SU-DHL-6 (cell line): ENCODE measurements at regions not wholly inside any gene's neighbourhood (a gene's known extent, or its start where the extent isn't known, plus 50 kb on each side); places are given as distances from the start of the nearest gene placed in this dataset.

Source experiments
- H2AFZ ChIP-seq: fragments of 200-600 bp; sonication (generic); 2 replicates; pipeline ENCODE4 v1.6.1; 2014; ENCODE audit warnings: low read depth, mild to moderate bottlenecking, moderate library complexity, mixed read lengths, antibody characterized with exemption, low read length; ENCODE audit not compliant: severe bottlenecking
- H3F3A ChIP-seq: fragments of 200-600 bp; shearing (Covaris generic); 2 replicates; pipeline ENCODE4 v1.6.0; 2016; ENCODE audit warnings: antibody characterized with exemption, mild to moderate bottlenecking; ENCODE audit not compliant: insufficient read depth
- H3K27ac ChIP-seq: fragments of 200-600 bp; sonication (generic); 2 replicates; pipeline ENCODE4 v1.5.1; 2016; ENCODE audit warnings: low read depth, mild to moderate bottlenecking, low read length, moderate library complexity, mixed read lengths
- H3K27me3 ChIP-seq: fragments of 200-600 bp; sonication (generic), shearing (Covaris generic); 2 replicates; pipeline ENCODE4 v1.6.0; 2014; ENCODE audit warnings: mild to moderate bottlenecking, low read length
- H3K36me3 ChIP-seq: fragments of 200-600 bp; sonication (generic); 2 replicates; pipeline ENCODE4 v1.6.1; 2014; ENCODE audit warnings: mild to moderate bottlenecking, low read length, mixed read lengths
- H3K4me2 ChIP-seq: fragments of 300-600, 200-600 bp; shearing (Covaris generic), sonication (generic); 2 replicates; pipeline ENCODE4 v1.6.0; 2014; ENCODE audit warnings: low read length, low read depth, mild to moderate bottlenecking; ENCODE audit not compliant: poor library complexity, severe bottlenecking
- H3K4me3 ChIP-seq: fragments of 200-600 bp; sonication (generic); 2 replicates; pipeline ENCODE4 v1.5.1; 2014; ENCODE audit warnings: antibody characterized with exemption, low read length, mild to moderate bottlenecking, mixed read lengths; ENCODE audit not compliant: insufficient read depth, poor library complexity, severe bottlenecking
- H3K79me2 ChIP-seq: fragments of 200-600 bp; sonication (generic); 2 replicates; pipeline ENCODE4 v1.6.1; 2014; ENCODE audit warnings: mild to moderate bottlenecking, low read length, moderate library complexity; ENCODE audit not compliant: insufficient read depth
- H3K9ac ChIP-seq: fragments of 200-600 bp; sonication (generic); 2 replicates; pipeline ENCODE4 v1.7.0; 2014; ENCODE audit warnings: mild to moderate bottlenecking, low read length
- H3K9me2 ChIP-seq: fragments of 200-600 bp; sonication (generic); replicated peaks from 2 replicates; pipeline ENCODE4 v1.6.1; 2014; ENCODE audit warnings: low read length; ENCODE audit not compliant: insufficient read depth
- H3K9me3 ChIP-seq: fragments of 200-600 bp; sonication (generic); 2 replicates; pipeline ENCODE4 v1.6.1; 2014; ENCODE audit warnings: low read length, mixed read lengths; ENCODE audit not compliant: insufficient read depth
- H4K20me1 ChIP-seq: fragments of 200-600 bp; sonication (generic); 2 replicates; pipeline ENCODE4 v1.6.1; 2014; ENCODE audit warnings: low read depth, mild to moderate bottlenecking, antibody characterized with exemption, low read length, moderate library complexity, mixed read lengths
- EZH2phosphoT487 ChIP-seq: fragments of 200-600 bp; sonication (generic), shearing (Covaris generic); conservative IDR thresholded peaks from 2 replicates; pipeline ENCODE4 v1.6.1; 2018; ENCODE audit warnings: mild to moderate bottlenecking, antibody characterized with exemption, low read length, moderate library complexity, mixed read lengths
- TF ChIP-seq, protein P1 (sequence below): fragments of 200-600 bp; sonication (generic); IDR thresholded peaks from one replicate; pipeline ENCODE4 v1.5.1; 2017; ENCODE audit warnings: antibody characterized with exemption, mild to moderate bottlenecking, low read length, moderate library complexity; ENCODE audit not compliant: insufficient read depth, poor library complexity, severe bottlenecking

DNA sequence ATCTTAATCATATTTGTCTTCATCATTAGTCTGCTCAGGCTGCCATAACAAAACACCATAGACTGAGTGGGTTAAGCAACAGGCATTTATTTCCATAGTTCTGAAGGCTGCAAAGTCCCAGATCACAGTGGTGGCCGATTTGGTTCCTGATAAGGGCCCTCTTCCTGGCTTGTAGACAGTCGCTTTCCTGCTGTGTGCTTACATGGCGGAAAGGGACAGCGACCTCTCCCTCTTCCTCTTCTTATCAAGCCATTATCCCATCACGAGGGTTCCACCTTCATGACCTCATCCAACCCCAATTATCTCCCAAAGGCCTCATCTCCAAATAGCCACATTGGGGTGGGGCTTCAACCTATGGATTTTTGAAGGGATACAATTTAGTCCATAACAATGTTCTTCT lies 84.0 kb downstream of the LYZL1 start:
- Histone ChIP-seq H3K9me2 (no peaks in the 10 kb centered on the region), H3K4me3 (no peak overlapping the region), H2AFZ (no peak overlapping the region), H3K36me3 (no peaks in the 10 kb centered on the region), H3F3A (no peaks in the 10 kb centered on the region), H3K4me2 (no peak overlapping the region), H4K20me1 (no peaks in the 10 kb centered on the region), H3K9me3 (no peaks in the 10 kb centered on the region), H3K27me3 (no peaks in the 10 kb centered on the region), H3K27ac (no peak overlapping the region), H3K9ac (no peak overlapping the region), H3K79me2 (no peaks in the 10 kb centered on the region)
- TF ChIP-seq, protein P1, sequence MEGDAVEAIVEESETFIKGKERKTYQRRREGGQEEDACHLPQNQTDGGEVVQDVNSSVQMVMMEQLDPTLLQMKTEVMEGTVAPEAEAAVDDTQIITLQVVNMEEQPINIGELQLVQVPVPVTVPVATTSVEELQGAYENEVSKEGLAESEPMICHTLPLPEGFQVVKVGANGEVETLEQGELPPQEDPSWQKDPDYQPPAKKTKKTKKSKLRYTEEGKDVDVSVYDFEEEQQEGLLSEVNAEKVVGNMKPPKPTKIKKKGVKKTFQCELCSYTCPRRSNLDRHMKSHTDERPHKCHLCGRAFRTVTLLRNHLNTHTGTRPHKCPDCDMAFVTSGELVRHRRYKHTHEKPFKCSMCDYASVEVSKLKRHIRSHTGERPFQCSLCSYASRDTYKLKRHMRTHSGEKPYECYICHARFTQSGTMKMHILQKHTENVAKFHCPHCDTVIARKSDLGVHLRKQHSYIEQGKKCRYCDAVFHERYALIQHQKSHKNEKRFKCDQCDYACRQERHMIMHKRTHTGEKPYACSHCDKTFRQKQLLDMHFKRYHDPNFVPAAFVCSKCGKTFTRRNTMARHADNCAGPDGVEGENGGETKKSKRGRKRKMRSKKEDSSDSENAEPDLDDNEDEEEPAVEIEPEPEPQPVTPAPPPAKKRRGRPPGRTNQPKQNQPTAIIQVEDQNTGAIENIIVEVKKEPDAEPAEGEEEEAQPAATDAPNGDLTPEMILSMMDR = no peak
- no peak for TF ChIP-seq EZH2phosphoT487

DNA sequence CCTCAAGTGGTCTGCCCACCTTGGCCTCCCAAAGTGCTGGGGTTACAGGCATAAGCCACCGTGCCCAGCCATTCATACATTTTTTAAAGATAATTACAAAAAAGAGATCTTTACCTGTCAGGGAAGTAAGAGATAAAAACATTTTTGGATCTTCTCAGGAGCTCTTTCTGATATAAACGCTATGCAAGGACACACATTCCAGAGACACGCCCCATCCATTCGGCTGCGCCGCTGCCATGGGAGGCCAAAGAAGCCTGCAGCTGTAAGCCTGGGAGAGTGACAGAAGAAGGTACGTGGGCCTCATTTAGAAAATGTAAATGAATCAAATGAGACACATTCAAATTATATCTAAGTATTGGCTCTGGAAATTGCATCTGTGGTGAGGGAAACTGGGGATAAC lies 85.3 kb downstream of the LYZL1 start:
- no peak overlapping the region for H2AFZ ChIP-seq
- no peak overlapping the region for H3K9ac ChIP-seq
- H3K9me2 ChIP-seq = no peaks in the 10 kb centered on the region
- no peak overlapping the region for H3K4me3 ChIP-seq
- H3K9me3 ChIP-seq = no peaks in the 10 kb centered on the region
- no peak overlapping the region for H3K27ac ChIP-seq
- H3K27me3 ChIP-seq = no peaks in the 10 kb centered on the region
- no peaks in the 10 kb centered on the region for H3F3A ChIP-seq
- TF ChIP-seq, protein P1 = no peak
- no peak for TF ChIP-seq EZH2phosphoT487
- no peaks in the 10 kb centered on the region for H3K36me3 ChIP-seq
- no peaks in the 10 kb centered on the region for H4K20me1 ChIP-seq
- no peak overlapping the region for H3K4me2 ChIP-seq
- H3K79me2 ChIP-seq = no peaks in the 10 kb centered on the region

GRCh38 chr10:29375888-29376287 lies 87.0 kb downstream of the LYZL1 start:
- Histone ChIP-seq H3F3A (no peaks in the 10 kb centered on the region), H3K4me2 (no peak overlapping the region), H3K79me2 (no peaks in the 10 kb centered on the region), H3K36me3 (no peaks in the 10 kb centered on the region), H3K27me3 (no peaks in the 10 kb centered on the region), H4K20me1 (no peaks in the 10 kb centered on the region), H2AFZ (no peak overlapping the region), H3K9me3 (no peaks in the 10 kb centered on the region), H3K9me2 (no peaks in the 10 kb centered on the region), H3K9ac (no peak overlapping the region), H3K27ac (no peak overlapping the region), H3K4me3 (no peak overlapping the region)
- TF ChIP-seq, protein P1 = no peak
- no peak for TF ChIP-seq EZH2phosphoT487
